Lung (tissue), 11 donors: ENCODE measurements at regions not wholly inside any gene's neighbourhood (a gene's known extent, or its start where the extent isn't known, plus 50 kb on each side); places are given as distances from the start of the nearest gene placed in this dataset.
A peak's percentile ranks its signal among the peaks of the same experiment; 100 is the strongest.

ENCODE experiments used
- ATAC-seq: fragments of 200-7000 bp; cut with Tn5 transposase; one replicate; pipeline ENCODE4 v1.9.1; 2020; ENCODE audit warnings: moderate number of reproducible peaks; ENCODE audit not compliant: insufficient read depth, low FRiP score
- DNase-seq, 3 donors: peaks; one replicate each; pipeline ENCODE4 v3.0.0-alpha.2; 2013 to 2017
- H3K27ac ChIP-seq, 2 donors: one replicate each; pipeline ENCODE4 v1.5.1; 2013; ENCODE audit warnings: mild to moderate bottlenecking in 2 of 2, moderate library complexity in 2 of 2, control low read depth in 1 of 2, inconsistent platforms in 1 of 2, low read depth in 1 of 2, low read length in 1 of 2
- H3K27me3 ChIP-seq, 3 donors: one replicate each; pipeline ENCODE4 v1.5.1; 2013; ENCODE audit warnings: low read length in 2 of 3; ENCODE audit not compliant: control insufficient read depth in 3 of 3, insufficient read depth in 3 of 3
- H3K36me3 ChIP-seq, 4 donors: one replicate each; pipeline ENCODE4 v1.5.1; 2013; ENCODE audit warnings: low read length in 4 of 4, mild to moderate bottlenecking in 1 of 4, moderate library complexity in 1 of 4; ENCODE audit not compliant: control insufficient read depth in 4 of 4, insufficient read depth in 4 of 4
- H3K4me1 ChIP-seq, 5 donors: one replicate each; pipeline ENCODE4 v1.5.1; 2013; ENCODE audit warnings: low read length in 5 of 5, mild to moderate bottlenecking in 2 of 5, moderate library complexity in 1 of 5; ENCODE audit not compliant: control insufficient read depth in 5 of 5, insufficient read depth in 5 of 5
- H3K4me3 ChIP-seq: one replicate; pipeline ENCODE4 v1.5.1; 2013; ENCODE audit warnings: mild to moderate bottlenecking, control low read depth, moderate library complexity
- H3K9ac ChIP-seq, 2 donors: one replicate each; pipeline ENCODE4 v1.5.1; 2013; ENCODE audit warnings: low read length in 2 of 2, control low read depth in 1 of 2; ENCODE audit not compliant: insufficient read depth in 1 of 2
- H3K9me3 ChIP-seq, 4 donors: one replicate each; pipeline ENCODE4 v1.5.1; 2013; ENCODE audit warnings: low read length in 3 of 4, mild to moderate bottlenecking in 1 of 4, moderate library complexity in 1 of 4; ENCODE audit not compliant: control insufficient read depth in 4 of 4, insufficient read depth in 3 of 4
- WGBS, 2 donors: extraction: QIAGEN DNeasy Blood & Tissue Kit; methylation state at CpG; one replicate each; pipeline ENCODE4 v1.1.7; 2013; 5-methylcytosine and 5-hydroxymethylcytosine counted together
- TF ChIP-seq, protein P1 (sequence below): IDR thresholded peaks from 2 replicates; pipeline ENCODE4 v1.5.1; 2012; ENCODE audit warnings: mild to moderate bottlenecking; ENCODE audit errors: control extremely low read depth, extremely low read depth
- donor health status: control.
- donor health status: control.
- donor health status: Bipolar disorder and iron deficiency.
- donor health status: healthy.
- donor health status: DM: yes; HTN: yes; CAD: no.

DNA sequence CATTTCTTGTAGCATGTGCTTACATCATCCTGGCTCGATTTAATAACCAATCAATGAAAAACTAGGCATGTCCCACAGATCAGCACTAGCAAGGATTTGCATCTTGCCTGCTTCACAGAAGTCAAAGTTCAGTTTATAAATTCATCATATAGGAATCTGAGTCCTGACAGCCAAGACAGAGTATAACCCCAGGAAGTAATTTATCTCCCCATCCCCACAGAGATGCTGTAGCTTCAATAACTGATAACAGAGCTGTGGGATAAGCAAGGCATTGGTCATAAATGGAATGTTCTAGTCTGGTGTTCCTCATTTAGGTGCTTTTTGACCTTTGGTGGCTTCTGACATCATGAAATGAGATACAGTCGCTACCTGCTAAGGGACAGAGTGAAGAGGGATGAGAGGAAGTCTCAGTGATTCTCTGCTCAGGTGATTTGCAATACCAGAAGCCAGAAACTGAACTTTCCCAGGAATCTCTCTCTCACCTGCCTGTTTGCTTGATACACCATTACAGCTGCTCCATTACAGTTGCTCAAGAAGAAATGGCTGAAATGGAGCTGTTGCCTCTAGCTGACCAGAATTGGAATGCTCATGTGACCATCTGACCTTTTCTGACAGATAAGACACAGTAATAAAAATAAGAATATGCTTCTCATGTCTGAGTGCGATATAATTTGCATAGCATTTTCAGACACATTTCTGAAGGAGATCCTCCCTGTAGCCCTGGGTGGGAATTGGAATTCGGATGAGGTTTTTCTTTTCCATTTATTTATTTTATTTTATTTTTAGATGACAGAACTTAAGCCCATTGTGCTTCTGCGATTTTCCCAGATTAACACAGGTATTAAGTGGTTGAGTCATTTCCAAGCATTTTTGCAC lies 217.1 kb upstream of the KCNMB2 start:
- Histone ChIP-seq H3K27me3 (no peaks in the 10 kb centered on the region), H3K36me3 (no peaks in the 10 kb centered on the region), H3K27ac (no peak overlapping the region), H3K9ac (no peak overlapping the region), H3K4me3 (no peak overlapping the region), H3K4me1 (peaks cover 2 to 32% (median 4%) of the 10 kb centered on the region in 5 donors), H3K9me3 (no peaks in the 10 kb centered on the region)
- DNase-seq, result no peak
- no peak for ATAC-seq
- TF ChIP-seq, protein P1, sequence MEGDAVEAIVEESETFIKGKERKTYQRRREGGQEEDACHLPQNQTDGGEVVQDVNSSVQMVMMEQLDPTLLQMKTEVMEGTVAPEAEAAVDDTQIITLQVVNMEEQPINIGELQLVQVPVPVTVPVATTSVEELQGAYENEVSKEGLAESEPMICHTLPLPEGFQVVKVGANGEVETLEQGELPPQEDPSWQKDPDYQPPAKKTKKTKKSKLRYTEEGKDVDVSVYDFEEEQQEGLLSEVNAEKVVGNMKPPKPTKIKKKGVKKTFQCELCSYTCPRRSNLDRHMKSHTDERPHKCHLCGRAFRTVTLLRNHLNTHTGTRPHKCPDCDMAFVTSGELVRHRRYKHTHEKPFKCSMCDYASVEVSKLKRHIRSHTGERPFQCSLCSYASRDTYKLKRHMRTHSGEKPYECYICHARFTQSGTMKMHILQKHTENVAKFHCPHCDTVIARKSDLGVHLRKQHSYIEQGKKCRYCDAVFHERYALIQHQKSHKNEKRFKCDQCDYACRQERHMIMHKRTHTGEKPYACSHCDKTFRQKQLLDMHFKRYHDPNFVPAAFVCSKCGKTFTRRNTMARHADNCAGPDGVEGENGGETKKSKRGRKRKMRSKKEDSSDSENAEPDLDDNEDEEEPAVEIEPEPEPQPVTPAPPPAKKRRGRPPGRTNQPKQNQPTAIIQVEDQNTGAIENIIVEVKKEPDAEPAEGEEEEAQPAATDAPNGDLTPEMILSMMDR, result no peak
- WGBS, 2 donors, result 88 to 94% methylated on average over 5 of the region's 5 CpGs

DNA sequence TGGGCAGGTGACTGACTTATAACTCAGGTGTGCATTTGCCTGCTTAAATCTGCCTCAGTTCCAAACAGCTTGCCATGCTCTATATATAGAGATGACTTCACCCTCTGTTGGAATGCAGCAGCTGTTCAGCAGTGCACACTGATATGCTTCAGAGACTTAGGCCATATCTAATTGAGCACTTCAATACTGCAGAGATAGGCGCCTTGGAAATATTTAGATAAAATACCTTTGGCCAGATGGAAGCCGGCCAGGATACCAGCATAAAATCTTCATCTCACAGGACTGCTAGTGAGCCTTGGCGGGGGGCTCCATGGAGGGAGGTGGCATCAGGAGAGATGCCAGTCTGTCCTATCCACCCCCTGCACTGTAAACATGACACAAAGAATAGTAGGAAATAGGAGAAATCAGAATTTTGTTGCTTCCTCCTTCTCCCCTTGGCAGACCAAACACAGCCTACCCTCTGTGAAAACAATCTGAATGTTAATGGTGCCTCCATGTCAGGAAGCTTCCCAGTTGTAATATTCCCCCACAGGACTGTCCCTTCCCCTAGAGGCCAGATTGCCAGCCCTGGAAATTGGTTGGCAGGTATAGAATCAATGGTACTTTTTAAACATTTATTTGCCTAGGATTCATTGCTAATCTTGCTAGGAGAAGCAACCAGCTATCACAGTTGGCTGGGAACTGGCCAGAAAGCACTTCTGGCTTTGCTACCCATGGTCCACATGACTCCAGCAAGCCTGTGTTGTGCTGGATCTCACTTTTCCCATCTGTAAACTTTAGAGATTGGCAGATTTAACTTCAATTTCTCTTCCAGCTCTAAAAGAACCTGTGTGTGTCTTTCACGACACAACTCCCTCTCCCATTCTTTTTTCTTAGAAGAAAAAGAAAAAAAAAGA lies 215.5 kb upstream of the KCNMB2 start:
- H3K27me3 ChIP-seq, result no peaks in the 10 kb centered on the region
- no peaks in the 10 kb centered on the region for H3K36me3 ChIP-seq
- peak overlapping the region; percentile 35 to 92 for H3K27ac ChIP-seq
- H3K4me3 ChIP-seq, result no peak overlapping the region
- peaks cover 3 to 35% (median 6%) of the 10 kb centered on the region in 5 donors for H3K4me1 ChIP-seq
- ATAC-seq (no peak), DNase-seq (peak; percentile 42 to 82 (median 80))
- H3K9me3 ChIP-seq, result no peaks in the 10 kb centered on the region
- peak overlapping the region in 1 of 2 donors; percentile 56 for H3K9ac ChIP-seq
- TF ChIP-seq, protein P1, result no peak
- WGBS, 2 donors, result 66 to 80% methylated on average over 4 of the region's 4 CpGs

DNA sequence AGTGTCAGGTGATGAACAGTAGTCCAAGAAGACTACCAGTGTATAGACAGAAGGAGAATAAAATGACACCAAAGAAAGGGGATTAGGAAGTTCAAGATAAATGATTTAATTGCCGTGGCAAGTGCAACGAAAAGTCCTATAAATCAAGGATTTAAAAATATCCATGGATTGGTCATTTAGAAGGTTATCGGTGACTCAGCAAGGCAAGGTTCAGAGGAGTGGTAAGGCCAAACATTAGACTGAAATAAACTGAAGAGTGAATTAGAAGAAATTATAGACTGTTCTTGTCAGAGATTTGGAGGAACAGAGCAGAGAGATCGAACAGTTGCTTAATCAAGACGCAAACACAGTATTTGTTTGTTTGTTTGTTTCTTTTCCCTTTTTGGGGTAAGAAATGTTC lies 211.9 kb upstream of the KCNMB2 start:
- DNase-seq (no peak), ATAC-seq (no peak)
- no peak overlapping the region for H3K4me3 ChIP-seq
- H3K27me3 ChIP-seq, result no peaks in the 10 kb centered on the region
- no peaks in the 10 kb centered on the region for H3K36me3 ChIP-seq
- H3K9ac ChIP-seq, result no peak overlapping the region
- TF ChIP-seq, protein P1, result no peak
- H3K27ac ChIP-seq, result peak overlapping the region in 1 of 2 donors; percentile 56
- peaks cover 3 to 35% (median 6%) of the 10 kb centered on the region in 5 donors for H3K4me1 ChIP-seq
- 86 to 92% methylated on average over 5 of the region's 5 CpGs for WGBS, 2 donors
- H3K9me3 ChIP-seq, result no peaks in the 10 kb centered on the region
